Keratinocyte (primary cell): ENCODE measurements at regions not wholly inside any gene's neighbourhood (a gene's known extent, or its start where the extent isn't known, plus 50 kb on each side); places are given as distances from the start of the nearest gene placed in this dataset.

ENCODE experiments used
- DNase-seq: peaks from one replicate; pipeline ENCODE4 v3.0.0-alpha.2; 2011; ENCODE audit warnings: low read depth, missing footprints, low spot score
- FAIRE-seq: peaks from 2 replicates; lab custom pipeline; 2011; peaks lifted over from hg19 to GRCh38; lab: Jason Lieb, UNC
- H2AFZ ChIP-seq: 2 replicates; pipeline ENCODE4 v1.6.0; 2012; ENCODE audit warnings: low read length, control low read depth, inconsistent platforms; ENCODE audit not compliant: control insufficient read depth
- H3K27ac ChIP-seq: 2 replicates; pipeline ENCODE4 v1.5.1; 2011; ENCODE audit warnings: low read length; ENCODE audit not compliant: control insufficient read depth, insufficient read depth
- H3K27me3 ChIP-seq: 3 replicates; pipeline ENCODE4 v1.6.0; 2011; ENCODE audit warnings: low read length; ENCODE audit not compliant: control insufficient read depth, insufficient read depth; ENCODE audit errors: extremely low read depth
- H3K36me3 ChIP-seq, 2 experiments: 2 replicates in 1 of 2; 3 replicates in 1 of 2; pipeline ENCODE4 v1.5.1; 2011; ENCODE audit warnings: low read length in 2 of 2, mild to moderate bottlenecking in 1 of 2; ENCODE audit not compliant: control insufficient read depth in 2 of 2, insufficient read depth in 2 of 2; ENCODE audit errors: extremely low read depth in 1 of 2
- H3K4me1 ChIP-seq: 3 replicates; pipeline ENCODE4 v1.5.1; 2011; ENCODE audit warnings: low read length; ENCODE audit not compliant: control insufficient read depth, insufficient read depth; ENCODE audit errors: extremely low read depth
- H3K4me2 ChIP-seq: 3 replicates; pipeline ENCODE4 v1.6.0; 2011; ENCODE audit warnings: low read depth, low read length; ENCODE audit not compliant: control insufficient read depth, insufficient read depth; ENCODE audit errors: extremely low read depth
- H3K4me3 ChIP-seq, 3 experiments: fragments of 200-600 bp in 1 of 3; sonication (generic) in 1 of 3; 2 replicates in 2 of 3; 3 replicates in 1 of 3; pipeline ENCODE4 v1.5.1; 2011 to 2016; ENCODE audit warnings: low read length in 3 of 3, mild to moderate bottlenecking in 3 of 3, control low read depth in 2 of 3, inconsistent platforms in 1 of 3, low read depth in 1 of 3, mixed read lengths in 1 of 3, mixed run types in 1 of 3, moderate library complexity in 1 of 3; ENCODE audit not compliant: control insufficient read depth in 2 of 3, insufficient read depth in 2 of 3; ENCODE audit errors: extremely low read depth in 1 of 3
- H3K79me2 ChIP-seq: 2 replicates; pipeline ENCODE4 v1.6.0; 2012; ENCODE audit warnings: low read length; ENCODE audit not compliant: control insufficient read depth, insufficient read depth
- H3K9ac ChIP-seq: 3 replicates; pipeline ENCODE4 v1.6.0; 2011; ENCODE audit warnings: low read length; ENCODE audit not compliant: control insufficient read depth, insufficient read depth; ENCODE audit errors: extremely low read depth
- H3K9me1 ChIP-seq: 3 replicates; pipeline ENCODE4 v1.6.0; 2011; ENCODE audit warnings: low read length; ENCODE audit not compliant: control insufficient read depth, insufficient read depth; ENCODE audit errors: extremely low read depth
- H3K9me3 ChIP-seq: 2 replicates; pipeline ENCODE4 v1.5.1; 2012; ENCODE audit warnings: low read depth, low read length; ENCODE audit not compliant: control insufficient read depth
- H4K20me1 ChIP-seq: 3 replicates; pipeline ENCODE4 v1.6.0; 2011; ENCODE audit warnings: low read length; ENCODE audit not compliant: control insufficient read depth, insufficient read depth; ENCODE audit errors: extremely low read depth
- CTCF ChIP-seq, 3 experiments: IDR thresholded peaks in 1 of 3; conservative IDR thresholded peaks in 1 of 3; optimal IDR thresholded peaks in 1 of 3; 2 replicates in 2 of 3; 3 replicates in 1 of 3; pipeline versions ENCODE3 to v1.5.1; 2011; ENCODE audit warnings: low read length in 3 of 3, mild to moderate bottlenecking in 3 of 3, moderate library complexity in 2 of 3, control low read depth in 1 of 3, inconsistent platforms in 1 of 3; ENCODE audit not compliant: insufficient read depth in 2 of 3; ENCODE audit errors: extremely low read depth in 1 of 3
- EZH2 ChIP-seq: IDR thresholded peaks from one replicate; pipeline ENCODE4 v1.6.1; 2012; ENCODE audit warnings: inconsistent platforms, mild to moderate bottlenecking, low read length, moderate library complexity
- dilution Hi-C: fragments of 300-500 bp; cut with MboI; formaldehyde crosslinking; loops from one replicate; pipeline ENCODE4 v1.7.0; 2020; ENCODE audit warnings: low sequenced_read_pairs; ENCODE audit not compliant: extremely low pct_ligation_motif_present

DNA sequence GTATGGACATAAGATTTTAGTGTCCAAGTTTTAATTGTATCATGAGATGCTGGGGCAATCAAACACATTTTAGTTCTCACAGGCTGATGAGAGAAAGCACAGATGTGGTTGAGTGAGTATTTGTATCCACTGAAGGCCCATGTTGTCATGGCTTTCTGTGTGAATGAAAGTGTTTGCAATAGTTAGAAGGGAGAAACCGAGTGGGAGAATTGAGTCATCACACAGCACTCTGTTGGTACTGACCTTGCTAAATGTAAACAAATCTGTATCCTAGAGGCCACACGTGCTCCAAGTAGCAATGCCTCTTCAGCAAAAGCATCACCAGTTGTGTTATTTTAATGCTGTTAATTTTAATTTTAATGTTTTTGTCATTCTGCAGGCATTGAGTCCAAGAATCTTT lies 121.2 kb downstream of the EMX2 start:
- H3K4me1 ChIP-seq: no peaks in the 10 kb centered on the region
- DNase-seq (no peak), FAIRE-seq (no peak)
- no peak overlapping the region for H3K4me2 ChIP-seq
- no peaks in the 10 kb centered on the region for H3K9me1 ChIP-seq
- H3K27me3 ChIP-seq: no peaks in the 10 kb centered on the region
- no peak overlapping the region for H3K4me3 ChIP-seq
- no peaks in the 10 kb centered on the region for H3K9me3 ChIP-seq
- H3K79me2 ChIP-seq: no peaks in the 10 kb centered on the region
- no peak overlapping the region for H3K27ac ChIP-seq
- dilution Hi-C loops: no loop called here
- H2AFZ ChIP-seq: no peak overlapping the region
- no peaks in the 10 kb centered on the region for H4K20me1 ChIP-seq
- TF ChIP-seq EZH2 (no peak), CTCF (optimal IDR thresholded peaks at IDR 0.05 in 1 of 3, IDR thresholded peaks at IDR 0.05 in 1 of 3, conservative IDR thresholded peaks at IDR 0.05 in 1 of 3; ENCODE audit: extremely low read depth in 1 of 3, insufficient read depth in 2 of 3, low read length in 3 of 3) (no peak)
- H3K9ac ChIP-seq: no peak overlapping the region
- H3K36me3 ChIP-seq: no peaks in the 10 kb centered on the region

DNA sequence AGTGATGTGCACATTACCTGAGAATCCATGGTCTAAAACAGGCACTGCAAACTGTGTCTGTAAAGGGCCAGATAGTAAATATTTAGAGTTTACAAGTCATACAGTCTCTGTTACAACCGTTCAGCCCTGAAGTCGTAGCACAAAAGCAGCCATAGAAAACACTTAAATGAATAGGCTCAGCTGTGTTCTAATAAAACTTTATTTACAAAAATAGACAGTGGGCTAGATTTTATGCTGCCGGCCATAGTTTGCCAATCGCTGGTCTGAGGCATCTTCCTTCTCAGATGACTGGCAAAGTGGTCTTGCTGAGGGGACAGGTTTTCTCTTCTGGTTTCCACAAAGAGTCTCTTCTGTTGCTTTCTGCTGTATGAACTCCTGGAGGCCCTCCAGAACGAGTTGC lies 121.7 kb downstream of the EMX2 start:
- Histone ChIP-seq H3K27ac (no peak overlapping the region), H3K9me3 (no peaks in the 10 kb centered on the region), H3K4me3 (no peak overlapping the region), H3K79me2 (no peaks in the 10 kb centered on the region), H3K9ac (no peak overlapping the region), H2AFZ (no peak overlapping the region), H3K4me2 (no peak overlapping the region), H3K36me3 (no peaks in the 10 kb centered on the region), H4K20me1 (no peaks in the 10 kb centered on the region), H3K4me1 (no peaks in the 10 kb centered on the region), H3K9me1 (no peaks in the 10 kb centered on the region), H3K27me3 (no peaks in the 10 kb centered on the region)
- FAIRE-seq (no peak), DNase-seq (no peak)
- dilution Hi-C loops: no loop called here
- TF ChIP-seq EZH2: no peak
- no peak for TF ChIP-seq CTCF (optimal IDR thresholded peaks at IDR 0.05 in 1 of 3, IDR thresholded peaks at IDR 0.05 in 1 of 3, conservative IDR thresholded peaks at IDR 0.05 in 1 of 3; ENCODE audit: extremely low read depth in 1 of 3, insufficient read depth in 2 of 3, low read length in 3 of 3)
